Hepatic stellate cell (primary cell): ENCODE measurements at regions not wholly inside any gene's neighbourhood (a gene's known extent, or its start where the extent isn't known, plus 50 kb on each side); places are given as distances from the start of the nearest gene placed in this dataset.
"Not testable (repeated sequence)": the region's sequence is repeated elsewhere in the genome, so short reads cannot be mapped to it uniquely, and the experiment has no call there.

Experiments used
- DNase-seq: peaks from one replicate; pipeline ENCODE4 v3.0.0; 2011; ENCODE audit warnings: low spot score

DNA sequence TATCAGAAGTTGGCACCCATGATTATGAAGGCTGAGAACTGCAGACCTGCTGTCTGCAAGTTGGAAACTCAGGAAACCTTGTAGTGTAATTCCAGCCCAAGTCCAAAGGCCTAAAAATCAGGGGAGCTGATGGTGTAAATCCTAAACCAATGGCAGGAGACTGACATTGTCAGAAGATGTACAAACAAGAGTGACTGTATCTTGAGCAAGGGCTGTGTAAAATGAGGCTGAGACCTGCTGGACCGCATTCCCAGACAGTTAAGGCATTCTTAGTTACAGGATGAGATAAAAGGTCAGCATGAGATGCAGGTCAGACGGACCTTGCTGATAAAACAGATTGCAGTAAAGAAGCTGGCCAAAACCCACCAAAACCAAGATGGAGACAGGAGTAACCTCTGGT lies 147.7 kb downstream of the COG6 start:
- no peak for DNase-seq

DNA sequence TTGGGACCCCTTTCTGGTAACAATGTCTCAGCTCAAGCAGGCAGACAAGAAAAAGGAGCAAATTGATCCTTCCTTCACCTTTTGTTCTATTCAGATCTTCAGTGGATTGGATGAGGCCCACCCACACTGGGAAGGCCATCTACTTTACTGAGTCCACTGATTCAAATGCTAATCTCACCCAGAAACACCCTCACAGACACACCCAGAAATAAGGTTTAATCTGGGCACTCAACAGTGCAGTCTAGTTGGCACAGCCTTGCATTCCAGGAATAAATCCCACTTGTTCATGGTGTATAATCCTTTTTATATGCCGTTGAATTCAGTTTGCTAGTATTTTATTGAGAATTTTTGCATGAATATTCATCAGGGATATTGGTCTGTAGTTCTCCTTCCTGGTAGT lies 148.4 kb downstream of the COG6 start:
- no peak for DNase-seq

DNA sequence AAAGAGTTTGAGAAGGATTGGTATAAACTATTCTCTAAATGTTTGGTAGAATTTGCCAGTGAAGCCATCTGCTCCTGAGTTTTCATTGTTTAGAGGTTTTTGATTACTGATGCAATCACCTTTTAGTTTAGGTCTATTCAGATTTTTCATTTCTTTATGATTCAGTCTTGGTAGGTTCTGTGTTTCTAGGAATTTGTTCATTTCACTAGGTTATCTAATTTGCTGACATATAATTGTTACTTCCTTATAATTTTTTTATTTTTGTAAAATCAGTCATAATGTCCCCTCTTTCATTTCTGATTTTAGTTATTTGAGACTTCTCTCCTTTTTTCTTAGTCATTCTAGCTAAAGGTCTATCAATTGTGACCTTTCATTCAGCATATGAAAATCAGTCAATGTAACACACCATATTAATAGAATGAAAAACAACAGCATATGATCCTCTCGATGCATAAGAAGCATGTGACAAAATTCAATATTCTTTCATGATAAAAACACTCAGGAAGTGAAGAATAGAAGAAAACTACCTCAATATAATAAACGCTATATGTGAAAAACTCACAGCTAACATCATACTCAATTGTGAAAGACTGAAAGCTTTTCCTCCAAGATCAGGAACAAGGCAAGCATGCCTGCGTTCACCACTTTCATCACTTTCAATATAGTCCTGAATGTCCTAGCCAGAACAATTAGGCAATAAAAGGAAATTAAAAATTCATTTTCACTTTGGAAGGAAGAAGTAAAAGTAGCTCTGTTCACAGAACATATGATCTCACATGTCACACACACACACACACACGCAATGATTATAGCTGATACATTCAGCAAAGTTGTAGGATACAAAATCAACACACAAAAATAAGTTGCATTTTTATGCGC lies 149.1 kb downstream of the COG6 start:
- DNase-seq = no peak

DNA sequence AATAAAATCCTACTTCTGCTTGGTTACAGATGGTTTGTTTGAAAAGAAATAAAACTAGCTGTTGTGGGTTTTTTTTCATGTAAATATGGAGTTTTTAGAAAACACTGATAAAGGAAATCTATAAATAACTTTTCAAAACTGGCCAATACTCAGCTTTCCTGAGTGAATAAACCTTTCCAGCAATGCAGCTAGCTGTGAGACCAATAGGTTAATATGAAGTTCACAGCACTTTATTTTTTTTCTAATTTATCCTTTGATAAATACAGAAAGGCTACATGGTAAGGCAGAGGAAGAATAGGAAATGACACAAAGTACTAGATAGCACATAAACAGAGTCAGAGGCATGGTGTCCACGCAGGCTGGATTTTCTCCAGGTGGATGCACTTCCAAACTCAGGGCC lies 154.0 kb downstream of the COG6 start:
- no peak for DNase-seq

DNA sequence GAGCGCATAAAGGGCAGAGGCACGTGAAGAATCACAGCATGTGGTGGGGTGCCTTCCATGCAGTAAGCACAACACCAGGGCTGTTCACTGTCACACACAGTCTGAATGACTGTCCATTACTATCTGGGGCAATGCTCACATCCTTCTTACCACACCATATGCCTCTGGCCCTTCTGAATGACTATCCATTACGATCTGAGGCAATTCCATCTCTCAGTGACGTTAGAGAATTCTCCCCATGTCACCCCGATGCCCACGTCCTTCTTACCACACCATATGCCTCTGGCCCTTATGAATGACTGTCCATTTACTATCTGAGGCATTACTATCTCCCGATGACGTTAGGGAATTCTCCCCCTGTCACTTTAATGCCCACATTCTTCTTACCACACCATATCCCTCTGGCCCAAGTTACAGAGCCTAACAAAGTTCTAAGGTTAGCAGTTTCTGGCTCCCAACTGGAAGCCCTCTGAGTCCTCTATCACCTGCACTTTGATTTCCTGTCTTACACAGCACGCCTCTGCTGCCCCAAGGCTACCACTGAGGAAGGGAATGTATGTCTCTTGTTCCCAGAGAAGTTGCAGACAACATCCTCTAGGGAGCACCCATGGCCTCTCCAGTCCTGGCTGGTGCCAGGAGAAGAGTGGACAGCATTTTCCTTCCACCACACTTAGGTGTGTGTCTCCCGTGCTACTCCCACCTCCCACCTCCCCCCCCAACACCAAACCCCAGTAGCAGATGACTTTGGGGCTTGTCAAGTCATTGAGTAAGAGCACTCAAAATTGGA lies 154.8 kb downstream of the COG6 start:
- DNase-seq = no peak

DNA sequence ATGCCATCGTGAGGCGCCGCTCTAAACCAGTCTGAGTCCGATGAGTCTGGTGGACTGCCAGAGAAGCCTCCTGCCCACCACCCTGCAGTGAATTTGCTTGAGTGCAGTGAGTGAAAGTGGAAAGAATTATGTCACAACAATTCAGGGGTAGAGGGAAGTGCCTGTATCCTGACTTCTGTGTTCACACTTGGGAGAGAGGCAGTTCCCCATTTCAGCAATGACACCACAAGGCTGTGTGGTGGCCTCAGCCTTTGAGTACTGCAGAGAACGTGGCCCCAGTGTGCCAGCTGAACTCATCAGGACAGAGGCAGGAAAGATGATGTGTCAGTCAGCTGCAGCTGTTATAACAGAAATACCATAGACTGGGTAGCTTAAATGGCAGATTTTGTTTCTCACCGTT lies 155.6 kb downstream of the COG6 start:
- DNase-seq = no peak

DNA sequence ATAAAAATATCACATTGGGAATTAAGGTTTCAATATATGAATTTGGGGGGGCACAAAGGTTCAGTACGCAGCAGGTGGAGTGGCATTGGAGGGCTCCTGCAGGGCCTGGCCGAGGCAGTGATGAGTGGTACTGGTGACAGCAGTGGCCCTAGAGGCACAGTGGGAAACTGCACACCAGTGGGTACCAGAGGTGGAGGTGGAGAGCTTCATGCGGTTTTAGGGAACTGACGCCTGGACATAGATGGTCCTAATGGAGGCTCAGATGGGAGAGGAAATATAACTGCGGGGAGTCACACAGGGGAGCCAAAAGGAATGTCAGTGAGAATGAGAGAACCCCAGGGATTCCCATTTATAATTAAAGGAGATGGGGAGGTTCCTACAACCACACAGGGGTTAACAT lies 156.2 kb downstream of the COG6 start:
- DNase-seq = no peak

DNA sequence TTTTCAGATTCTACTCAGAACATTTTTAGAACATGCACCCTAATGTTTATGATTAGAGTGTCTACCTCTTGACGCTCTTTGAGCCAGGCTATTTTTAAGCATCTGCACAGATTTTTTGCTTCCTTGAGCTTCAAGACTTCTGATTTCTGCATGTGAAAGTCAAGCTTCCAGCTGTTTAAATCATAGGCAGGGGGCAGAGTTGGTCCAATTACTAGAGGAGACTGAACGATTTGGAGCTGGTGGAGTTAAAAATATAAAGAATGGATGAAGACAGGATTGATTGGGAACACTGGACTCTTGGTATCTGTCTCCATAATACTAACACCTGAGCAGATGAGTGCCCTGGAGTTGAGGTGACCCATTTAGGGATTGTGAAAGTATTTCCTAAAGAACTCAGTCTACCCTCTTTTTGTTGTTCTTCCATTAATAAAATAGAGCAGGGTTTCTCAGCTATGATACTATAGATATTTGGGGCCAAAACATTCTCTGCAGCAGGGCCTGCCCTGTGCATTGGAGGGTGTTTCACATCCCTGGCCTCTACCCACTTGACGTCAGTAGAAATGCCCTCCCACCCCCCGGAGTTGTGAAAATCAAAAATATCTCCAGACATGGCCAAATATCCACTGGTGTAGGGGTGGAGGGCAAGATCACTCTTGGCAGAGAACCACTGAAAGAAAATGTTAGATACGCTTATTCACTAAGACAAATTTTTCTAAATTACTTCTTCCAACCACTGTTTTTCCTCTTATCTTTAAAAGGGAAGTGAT lies 160.1 kb downstream of the COG6 start:
- DNase-seq = no peak

DNA sequence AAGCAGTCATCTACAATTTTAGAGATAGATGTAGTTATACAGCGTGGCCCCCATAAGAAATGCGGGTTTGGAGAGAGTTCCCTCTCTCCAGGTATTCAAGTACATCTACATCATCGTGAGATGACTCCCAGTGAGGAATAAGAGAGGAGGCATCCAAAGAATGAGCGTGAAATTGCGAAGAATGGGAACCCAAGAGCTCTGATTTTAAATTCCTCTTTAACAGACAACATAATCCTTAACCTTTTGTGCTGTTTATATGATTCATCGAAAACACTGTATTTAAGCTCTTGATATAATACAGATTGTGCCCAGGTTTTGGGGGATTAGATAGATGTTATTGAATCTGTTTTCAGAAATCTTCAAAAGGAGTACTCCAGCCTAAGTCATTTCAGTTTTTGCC lies 161.5 kb downstream of the COG6 start:
- DNase-seq = no peak

DNA sequence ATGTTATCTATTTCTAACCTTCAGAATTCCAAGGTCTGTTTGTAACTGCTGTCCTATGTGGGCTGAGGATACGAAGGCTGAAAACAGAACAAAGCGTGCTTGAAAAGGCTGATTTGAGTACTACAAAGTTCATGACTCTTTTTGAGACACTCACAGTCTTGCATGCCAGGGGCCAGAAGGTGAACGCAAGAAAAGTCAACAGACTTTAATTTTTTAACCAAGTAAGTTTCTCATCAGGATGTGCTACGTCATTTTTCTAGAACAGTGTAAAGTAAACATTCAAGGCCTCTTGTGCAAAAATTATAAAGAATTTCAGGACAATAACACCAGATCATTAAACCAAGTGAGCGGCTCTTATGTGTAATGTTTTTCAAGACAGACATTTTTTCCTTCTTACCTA lies 163.5 kb downstream of the COG6 start:
- DNase-seq = no peak

DNA sequence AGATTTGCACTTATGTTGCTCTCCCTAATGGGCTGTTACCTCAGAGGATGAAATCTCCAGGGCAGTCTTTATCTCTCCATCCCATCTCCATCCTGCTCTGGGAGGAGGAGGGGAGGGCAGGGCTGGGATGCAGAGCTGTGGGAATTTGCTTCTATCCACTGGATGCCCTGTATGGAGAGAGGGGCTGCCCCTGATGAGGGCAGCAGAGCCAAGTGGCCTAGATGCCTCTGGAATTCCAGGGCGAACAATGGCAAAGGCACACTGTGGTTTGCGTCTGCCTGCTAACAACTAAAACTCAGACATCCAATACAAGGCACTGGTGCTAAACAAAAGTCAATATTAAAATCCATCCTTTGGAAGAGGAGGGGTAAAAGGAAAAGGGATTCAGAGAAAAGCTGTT lies 165.1 kb downstream of the COG6 start:
- DNase-seq = no peak

DNA sequence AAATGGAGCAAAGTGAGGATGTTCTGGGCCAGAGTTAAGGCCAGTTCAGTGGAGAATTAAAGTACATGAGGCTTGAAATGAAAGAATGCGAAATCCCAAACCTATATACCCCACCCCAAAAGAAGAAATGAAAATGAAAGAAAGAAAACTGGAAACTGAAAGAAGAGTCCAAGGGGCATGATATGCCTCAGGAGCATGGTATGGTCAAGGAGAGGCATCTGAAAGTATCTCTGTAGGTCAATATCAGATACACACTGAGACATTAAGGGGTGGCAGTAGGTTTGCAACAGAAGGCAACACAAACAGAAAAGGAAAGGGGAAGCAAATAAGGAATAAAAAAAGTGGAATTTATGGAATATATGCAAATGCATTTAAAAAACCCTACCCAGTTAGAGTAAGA lies 166.5 kb downstream of the COG6 start:
- DNase-seq = no peak

DNA sequence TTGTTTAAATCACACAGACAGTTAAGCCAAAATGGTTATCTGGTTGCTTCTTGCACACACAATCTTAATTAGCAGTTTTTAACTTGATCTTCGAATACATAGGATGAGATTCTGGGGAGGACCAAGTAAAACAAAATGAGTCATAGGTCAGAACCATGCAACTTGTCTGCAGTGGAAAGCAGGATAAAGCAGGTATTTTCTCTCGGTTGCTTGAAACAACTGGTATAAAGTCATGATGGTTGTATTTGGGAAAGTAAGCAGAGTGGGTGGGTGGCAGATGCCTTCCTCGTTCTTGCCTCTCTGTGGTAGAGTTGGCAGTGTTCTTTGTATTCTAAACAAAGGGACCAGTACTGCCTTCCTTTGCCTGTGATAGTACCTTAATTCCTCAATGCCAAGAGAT lies 167.0 kb downstream of the COG6 start:
- no peak for DNase-seq

DNA sequence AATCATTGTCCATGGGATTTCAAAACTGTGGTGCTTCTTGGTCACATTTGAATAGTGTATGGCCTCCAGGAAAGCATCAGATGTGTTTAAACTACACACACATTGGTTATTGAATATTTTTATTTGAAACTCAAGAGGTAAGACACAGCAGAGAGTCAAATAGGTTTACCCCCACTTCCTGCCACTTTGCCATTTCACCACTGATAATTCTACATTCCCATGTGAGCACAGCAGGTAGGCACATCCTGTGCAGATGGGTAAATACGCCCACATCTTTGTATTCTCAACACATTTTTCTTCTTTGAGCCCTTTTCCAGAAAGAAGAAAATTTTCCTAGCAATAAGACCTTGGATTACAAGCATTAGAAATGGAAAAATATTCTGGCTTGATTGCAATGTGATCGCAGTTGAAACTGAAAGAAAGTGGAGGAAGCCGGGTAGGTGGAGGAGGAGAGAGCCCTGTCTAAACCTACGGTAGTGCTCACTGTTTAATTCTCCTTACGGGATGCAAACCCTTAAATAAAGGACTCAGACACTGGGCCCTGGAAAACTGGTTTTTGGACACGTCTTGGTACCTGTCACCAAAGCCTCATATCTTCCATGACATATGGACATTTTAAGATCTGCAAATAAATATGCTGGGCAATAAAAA lies 167.7 kb downstream of the COG6 start:
- DNase-seq = no peak

DNA sequence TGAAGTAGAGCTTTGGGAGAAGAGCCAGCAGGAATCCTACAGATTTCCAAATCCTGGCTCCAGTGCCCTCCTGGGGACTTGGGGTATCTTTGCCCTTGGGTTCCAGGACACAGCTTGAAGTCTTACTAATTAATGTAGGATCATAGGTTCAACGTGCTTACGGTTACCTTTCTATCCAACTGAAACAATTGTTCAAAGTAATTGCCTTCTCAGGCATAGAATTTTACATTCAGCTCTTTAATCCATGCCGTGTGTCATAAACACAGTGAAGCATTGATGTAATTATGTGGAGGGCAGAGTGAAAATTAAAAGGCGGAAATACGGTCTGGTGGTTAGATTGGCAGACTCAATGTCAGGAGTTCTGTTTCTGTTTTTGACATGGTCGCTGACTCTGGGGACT lies 170.4 kb downstream of the COG6 start:
- no peak for DNase-seq

DNA sequence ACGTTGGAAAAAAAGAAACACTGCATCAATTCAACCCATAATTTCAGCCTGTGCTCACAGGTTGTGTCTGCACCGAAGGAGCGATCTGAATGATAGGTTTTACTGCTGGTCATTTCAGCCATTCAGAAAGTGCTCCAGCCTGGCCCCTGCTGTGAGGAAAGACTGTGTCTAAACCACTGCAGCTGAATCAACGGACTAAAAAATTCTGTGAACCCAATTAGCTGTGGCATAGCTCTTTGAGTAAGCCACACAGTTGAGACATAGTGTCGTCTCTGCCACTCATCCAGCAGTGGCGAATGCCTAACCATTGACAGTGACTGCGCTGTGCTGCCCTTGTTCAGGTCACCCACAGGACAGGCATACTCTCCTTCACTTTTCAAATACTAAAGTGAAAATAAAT lies 179.8 kb downstream of the COG6 start:
- DNase-seq = no peak

DNA sequence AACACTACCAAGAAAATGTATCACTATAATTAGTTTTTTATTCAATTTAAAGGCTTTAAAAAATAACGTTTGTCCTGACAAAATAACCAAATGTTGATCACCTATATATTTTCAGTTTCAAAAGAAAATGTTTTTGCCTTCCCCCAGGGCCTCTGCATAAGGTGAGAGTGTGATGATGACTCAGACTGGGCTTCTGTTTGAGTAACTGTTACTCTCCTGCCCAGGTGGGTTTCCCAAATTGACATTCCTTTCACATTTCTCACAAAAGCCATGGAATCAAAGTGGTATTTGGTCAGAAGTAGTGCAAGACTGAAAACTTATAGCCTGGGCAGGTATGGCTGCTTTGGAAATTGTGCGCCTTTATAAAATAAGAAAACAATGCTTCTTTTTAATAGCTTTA lies 180.6 kb downstream of the COG6 start:
- DNase-seq = no peak

DNA sequence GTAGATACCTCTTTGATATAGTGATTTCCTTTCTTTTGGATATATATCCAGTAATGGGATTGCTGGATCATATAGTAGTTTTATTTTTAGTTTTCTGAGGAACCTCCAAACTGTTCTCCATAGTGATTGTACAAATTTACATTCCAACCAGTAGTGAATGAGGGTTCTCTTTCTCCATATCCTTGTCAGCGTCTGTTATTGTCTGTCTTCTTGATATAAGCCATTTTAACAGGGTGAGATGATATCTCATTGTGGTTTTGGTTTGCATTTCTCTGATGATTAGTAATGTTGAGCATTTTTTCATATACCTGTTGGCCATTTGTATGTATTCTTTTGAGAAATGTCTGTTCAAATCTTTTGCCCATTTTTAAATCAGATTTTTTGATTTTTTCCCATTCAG lies 182.4 kb downstream of the COG6 start:
- DNase-seq = not testable (repeated sequence)

DNA sequence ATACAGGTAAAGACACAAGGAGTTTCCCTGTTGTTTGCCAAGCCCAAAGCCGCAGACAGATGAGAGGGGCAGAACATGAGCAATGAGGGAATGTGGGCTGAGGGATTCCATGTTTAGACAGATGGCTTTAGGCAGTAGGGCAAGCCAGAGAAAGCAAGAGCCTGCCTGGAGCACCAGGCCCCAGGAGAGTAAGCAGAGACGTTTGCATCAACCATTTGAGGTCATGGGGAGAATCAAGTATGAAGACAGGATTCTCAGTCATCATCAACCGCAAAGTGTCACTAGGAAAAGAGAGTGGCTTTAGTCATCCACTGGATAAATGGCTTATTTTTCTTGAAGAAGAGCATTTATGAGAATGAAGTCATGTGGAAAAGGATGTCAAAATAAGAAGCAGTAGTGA lies 184.7 kb downstream of the COG6 start:
- DNase-seq = peak; percentile 7

DNA sequence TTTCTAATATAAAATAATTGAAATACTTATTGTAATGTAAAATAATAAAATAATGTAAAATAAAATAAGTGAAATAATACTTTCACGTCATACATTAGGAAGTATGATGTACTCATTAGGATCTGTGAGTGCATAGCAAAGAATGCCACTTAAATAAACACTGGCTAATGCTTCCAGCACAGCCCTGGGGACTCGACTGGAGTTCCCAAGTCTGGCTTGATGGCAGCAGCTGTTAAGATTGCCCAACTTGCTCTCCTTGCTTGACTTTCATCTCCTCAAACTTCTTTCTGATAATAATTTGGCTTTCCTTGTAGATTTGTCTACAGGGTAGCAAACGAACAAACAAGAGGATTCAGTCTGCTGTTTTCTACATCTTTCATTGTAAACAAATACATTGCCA lies 191.9 kb downstream of the COG6 start:
- DNase-seq = no peak

DNA sequence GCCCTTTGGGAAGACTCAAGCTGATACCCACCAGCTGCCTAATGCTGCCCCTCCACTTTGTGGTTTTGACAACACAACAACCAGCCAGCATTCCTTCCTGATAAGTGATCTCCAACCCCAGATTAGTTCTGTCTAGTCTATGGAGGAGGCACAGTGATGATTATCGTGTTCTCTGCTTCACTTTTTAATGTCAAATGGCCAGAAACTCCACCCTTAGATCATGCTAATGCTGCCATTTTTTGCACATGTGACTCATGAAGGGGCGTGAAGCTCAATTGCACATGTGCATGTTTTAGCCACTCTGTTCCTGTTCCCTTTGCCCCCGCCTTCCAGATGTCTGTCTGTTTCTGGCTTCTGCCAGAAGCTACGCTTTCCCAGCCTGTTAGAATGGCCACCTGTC lies 199.8 kb downstream of the COG6 start:
- no peak for DNase-seq

DNA sequence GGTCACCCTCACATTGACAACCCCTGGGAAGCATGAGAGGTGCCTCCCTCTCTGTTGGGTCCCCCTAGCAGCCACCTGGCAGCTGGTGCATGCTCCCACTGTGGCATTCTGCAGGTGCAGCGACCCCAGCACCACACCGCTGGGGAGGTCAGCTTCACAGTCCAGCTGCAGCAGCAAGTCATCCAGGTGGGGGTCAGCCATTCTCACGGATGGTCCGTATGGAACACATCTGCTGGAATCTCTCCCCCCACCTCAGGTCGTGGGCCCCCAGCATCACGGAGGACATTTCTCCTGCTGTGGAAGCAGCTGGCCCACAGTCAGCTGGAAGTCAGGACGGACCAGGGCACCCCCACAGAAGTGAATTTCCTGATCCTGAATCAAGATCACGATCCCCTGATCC lies 201.3 kb downstream of the COG6 start:
- DNase-seq = no peak
